Endothelial cell of umbilical vein (primary cell): ENCODE measurements at regions not wholly inside any gene's neighbourhood (a gene's known extent, or its start where the extent isn't known, plus 50 kb on each side); places are given as distances from the start of the nearest gene placed in this dataset.

Experiments used
- BruUV-seq: library from RNA; stranded (reverse); fragments of 400-500 nt; replicated peaks from 2 replicates; lab custom pipeline; 2021; lab: Mats Ljungman, UMichigan
- CTCF ChIA-PET: fragments of 300-600, 350-600 bp; sonication (Branson Sonifier 250); formaldehyde crosslinking; loops from one replicate; lab custom pipeline; 2021; ENCODE audit warnings: antibody characterized with exemption, inconsistent platforms; lab: Charles Lee
- POLR2A ChIA-PET: fragments of 300-600, 350-600 bp; sonication (Branson Sonifier 250); formaldehyde crosslinking; loops from one replicate; lab custom pipeline; 2021; ENCODE audit warnings: antibody characterized with exemption, inconsistent platforms; lab: Charles Lee
- DNase-seq: peaks from one replicate; pipeline ENCODE4 v3.0.0-alpha.2; 2011; ENCODE audit warnings: low read depth, low spot score
- FAIRE-seq: peaks from 2 replicates; lab custom pipeline; 2011; peaks lifted over from hg19 to GRCh38; lab: Jason Lieb, UNC
- H2AFZ ChIP-seq: 2 replicates; pipeline ENCODE4 v1.6.0; 2012; ENCODE audit warnings: low read depth, low read length, control low read depth, inconsistent platforms
- H3K27ac ChIP-seq: 2 replicates; pipeline ENCODE4 v1.5.1; 2011; ENCODE audit warnings: low read depth, mild to moderate bottlenecking, control low read depth, low read length, moderate library complexity; ENCODE audit not compliant: insufficient read depth
- H3K27me3 ChIP-seq, 2 experiments: 2 replicates each; pipeline versions ENCODE4 v1.6.0 to v1.6.1; 2011; ENCODE audit warnings: low read length in 2 of 2, mixed read lengths in 1 of 2; ENCODE audit not compliant: control insufficient read depth in 2 of 2, insufficient read depth in 2 of 2
- H3K36me3 ChIP-seq, 2 experiments: 2 replicates in 1 of 2; 3 replicates in 1 of 2; pipeline ENCODE4 v1.5.1; 2011; ENCODE audit warnings: low read length in 2 of 2, mild to moderate bottlenecking in 1 of 2, moderate library complexity in 1 of 2; ENCODE audit not compliant: control insufficient read depth in 2 of 2, insufficient read depth in 2 of 2; ENCODE audit errors: extremely low read depth in 1 of 2
- H3K4me1 ChIP-seq: 3 replicates; pipeline ENCODE4 v1.5.1; 2011; ENCODE audit warnings: mild to moderate bottlenecking, low read length; ENCODE audit not compliant: control insufficient read depth, insufficient read depth; ENCODE audit errors: extremely low read depth
- H3K4me2 ChIP-seq: 2 replicates; pipeline ENCODE4 v1.6.1; 2011; ENCODE audit warnings: low read length, control low read depth, mixed read lengths; ENCODE audit not compliant: insufficient read depth
- H3K4me3 ChIP-seq, 3 experiments: fragments of 200-600 bp in 1 of 3; sonication (generic), shearing (Covaris generic) in 1 of 3; replicated peaks in 1 of 3; 2 replicates each; pipeline ENCODE4 v1.5.1; 2011 to 2016; ENCODE audit warnings: control low read depth in 3 of 3, low read length in 3 of 3, mild to moderate bottlenecking in 2 of 3, inconsistent platforms in 1 of 3, low read depth in 1 of 3, moderate library complexity in 1 of 3; ENCODE audit not compliant: insufficient read depth in 1 of 3
- H3K79me2 ChIP-seq: 2 replicates; pipeline ENCODE4 v1.6.0; 2012; ENCODE audit warnings: low read length, inconsistent platforms; ENCODE audit not compliant: control insufficient read depth, insufficient read depth
- H3K9ac ChIP-seq: replicated peaks from 2 replicates; pipeline ENCODE3; 2011; ENCODE audit warnings: low read length, control low read depth; ENCODE audit not compliant: insufficient read depth; ENCODE audit errors: extremely low read depth
- H3K9me1 ChIP-seq: replicated peaks from 3 replicates; pipeline ENCODE4 v1.6.0; 2011; ENCODE audit warnings: mild to moderate bottlenecking, low read length; ENCODE audit not compliant: control insufficient read depth, insufficient read depth; ENCODE audit errors: extremely low read depth
- H3K9me3 ChIP-seq: replicated peaks from 2 replicates; pipeline ENCODE4 v1.5.1; 2012; ENCODE audit warnings: low read length, inconsistent platforms; ENCODE audit not compliant: control insufficient read depth, insufficient read depth
- H4K20me1 ChIP-seq: replicated peaks from 2 replicates; pipeline ENCODE3; 2011; ENCODE audit warnings: mild to moderate bottlenecking, low read length; ENCODE audit not compliant: control insufficient read depth, insufficient read depth; ENCODE audit errors: extremely low read depth
- FOS ChIP-seq: IDR thresholded peaks from 2 replicates; pipeline ENCODE4 v1.6.1; 2011; ENCODE audit warnings: mild to moderate bottlenecking, low read length, moderate library complexity, borderline replicate concordance; ENCODE audit not compliant: insufficient read depth
- JUN ChIP-seq: IDR thresholded peaks from 2 replicates; pipeline ENCODE4 v1.6.1; 2011; ENCODE audit warnings: borderline replicate concordance, low read depth; ENCODE audit not compliant: insufficient read length, insufficient read depth
- MAX ChIP-seq: IDR thresholded peaks from 2 replicates; pipeline ENCODE4 v1.6.1; 2011; ENCODE audit not compliant: insufficient read depth, insufficient read length
- MYC ChIP-seq: IDR thresholded peaks from one replicate; pipeline ENCODE4 v1.6.1; 2011; ENCODE audit warnings: mild to moderate bottlenecking, low read depth, low read length
- dilution Hi-C: fragments of 300-500 bp; cut with MboI; formaldehyde crosslinking; loops from one replicate; pipeline ENCODE4 v1.15.0; 2019; ENCODE audit warnings: low sequenced_read_pairs; ENCODE audit not compliant: extremely low pct_ligation_motif_present
- intact Hi-C: fragments of 100-400 bp; cut with micrococcal nuclease; formaldehyde crosslinking; loops from one replicate; pipeline ENCODE4 v1.10.0; 2022

- no peaks in the 10 kb centered on the region for H3K9me1 ChIP-seq
- no peak overlapping the region for H3K9ac ChIP-seq
- FAIRE-seq (no peak), DNase-seq (no peak)
- no TSS peak for BruUV-seq
- H3K9me3 ChIP-seq = no peaks in the 10 kb centered on the region
- H4K20me1 ChIP-seq = no peaks in the 10 kb centered on the region
- no peak overlapping the region for H3K4me2 ChIP-seq
- no peaks in the 10 kb centered on the region for H3K79me2 ChIP-seq
- no peak overlapping the region for H3K4me3 ChIP-seq
- dilution Hi-C loops (no loop called here), intact Hi-C loops (no loop called here)
- no peaks in the 10 kb centered on the region for H3K36me3 ChIP-seq
- H3K27ac ChIP-seq = no peak overlapping the region
- ChIA-PET CTCF (no interaction called here), POLR2A (no interaction called here)
- no peak overlapping the region for H2AFZ ChIP-seq
- TF ChIP-seq MAX (no peak), MYC (no peak), JUN (no peak)
- no peaks in the 10 kb centered on the region for H3K4me1 ChIP-seq
- peaks cover 4% of the 10 kb centered on the region in 2 experiments for H3K27me3 ChIP-seq
These were observed 164.9 kb upstream of the KLF3 start for GRCh38 chr4:38499101-38499500.

GRCh38 chr4:38500433-38500832 is 163.6 kb upstream of the KLF3 start:
- no peaks in the 10 kb centered on the region for H3K9me1 ChIP-seq
- no peaks in the 10 kb centered on the region for H3K36me3 ChIP-seq
- no peaks in the 10 kb centered on the region for H3K9me3 ChIP-seq
- H3K9ac ChIP-seq = no peak overlapping the region
- no peak overlapping the region for H2AFZ ChIP-seq
- no peaks in the 10 kb centered on the region for H4K20me1 ChIP-seq
- H3K4me1 ChIP-seq = no peaks in the 10 kb centered on the region
- intact Hi-C loops = loop anchor here (10.0 kb wide), 1 partner anchor 234 kb away; no protein-coding TSS in a partner anchor
- dilution Hi-C loops = no loop called here
- FAIRE-seq (no peak), DNase-seq (no peak)
- POLR2A ChIA-PET = no interaction called here
- TF ChIP-seq FOS (no peak), JUN (no peak), MAX (no peak)
- H3K27me3 ChIP-seq = peaks cover 4% of the 10 kb centered on the region in 2 experiments
- no peaks in the 10 kb centered on the region for H3K79me2 ChIP-seq
- H3K4me2 ChIP-seq = no peak overlapping the region
- BruUV-seq = no TSS peak
- CTCF ChIA-PET = no interaction called here
- H3K27ac ChIP-seq = no peak overlapping the region
- no peak overlapping the region for H3K4me3 ChIP-seq
